Liver (tissue), 8 donors: ENCODE measurements at regions not wholly inside any gene's neighbourhood (a gene's known extent, or its start where the extent isn't known, plus 50 kb on each side); places are given as distances from the start of the nearest gene placed in this dataset.

Experiments used
- DNase-seq: peaks from one replicate; pipeline ENCODE4 v3.0.0-alpha.2; 2017; ENCODE audit warnings: low spot score
- H3K27ac ChIP-seq, 2 donors: one replicate each; pipeline ENCODE4 v1.7.0; 2013; ENCODE audit warnings: inconsistent platforms in 2 of 2, low read length in 2 of 2, control low read depth in 1 of 2, low read depth in 1 of 2, mild to moderate bottlenecking in 1 of 2
- H3K27me3 ChIP-seq, 4 donors: one replicate each; pipeline versions ENCODE4 v1.6.1 to v1.7.0; 2013; ENCODE audit warnings: low read length in 3 of 4, inconsistent platforms in 1 of 4, mild to moderate bottlenecking in 1 of 4, moderate library complexity in 1 of 4; ENCODE audit not compliant: control insufficient read depth in 4 of 4, insufficient read depth in 4 of 4
- H3K36me3 ChIP-seq, 4 donors: one replicate each; pipeline versions ENCODE4 v1.6.1 to v1.7.0; 2013; ENCODE audit warnings: low read length in 3 of 4, mild to moderate bottlenecking in 3 of 4, low read depth in 1 of 4, moderate library complexity in 1 of 4; ENCODE audit not compliant: control insufficient read depth in 4 of 4, insufficient read depth in 3 of 4
- H3K4me1 ChIP-seq, 4 donors: one replicate each; pipeline versions ENCODE4 v1.6.1 to v1.7.0; 2013; ENCODE audit warnings: low read length in 3 of 4, mild to moderate bottlenecking in 3 of 4, moderate library complexity in 1 of 4; ENCODE audit not compliant: control insufficient read depth in 4 of 4, insufficient read depth in 4 of 4
- H3K4me3 ChIP-seq, 3 donors: one replicate each; pipeline versions ENCODE4 v1.6.1 to v1.7.0; 2013; ENCODE audit warnings: low read length in 3 of 3, control low read depth in 1 of 3, low read depth in 1 of 3, mild to moderate bottlenecking in 1 of 3
- H3K9ac ChIP-seq, 2 donors: one replicate each; pipeline ENCODE4 v1.7.0; 2013; ENCODE audit warnings: low read length in 2 of 2, mild to moderate bottlenecking in 2 of 2, moderate library complexity in 2 of 2, control low read depth in 1 of 2, low read depth in 1 of 2
- H3K9me3 ChIP-seq, 4 donors: one replicate each; pipeline versions ENCODE4 v1.6.1 to v1.7.0; 2013; ENCODE audit warnings: low read length in 3 of 4; ENCODE audit not compliant: control insufficient read depth in 4 of 4
- ATF3 ChIP-seq: IDR thresholded peaks from 2 replicates; pipeline ENCODE4 v1.6.1; 2016; ENCODE audit warnings: antibody characterized with exemption
- EGR1 ChIP-seq, 2 donors: IDR thresholded peaks; 2 replicates each; pipeline ENCODE4 v1.6.1; 2016 to 2018; ENCODE audit warnings: antibody characterized with exemption in 2 of 2, low read depth in 2 of 2
- FOXA1 ChIP-seq: IDR thresholded peaks from 2 replicates; pipeline ENCODE4 v1.6.1; 2016; ENCODE audit warnings: antibody characterized with exemption
- FOXA2 ChIP-seq: IDR thresholded peaks from 2 replicates; pipeline ENCODE4 v1.6.1; 2016; ENCODE audit warnings: antibody characterized with exemption
- GABPA ChIP-seq, 2 donors: IDR thresholded peaks in 1 of 2; conservative IDR thresholded peaks in 1 of 2; 2 replicates each; pipeline ENCODE4 v1.6.1; 2016; ENCODE audit warnings: antibody characterized with exemption in 2 of 2, mild to moderate bottlenecking in 1 of 2, moderate library complexity in 1 of 2
- HNF4A ChIP-seq, 2 donors: conservative IDR thresholded peaks; 2 replicates each; pipeline ENCODE4 v1.6.1; 2016; ENCODE audit warnings: antibody characterized with exemption in 2 of 2, mild to moderate bottlenecking in 2 of 2
- HNF4G ChIP-seq: IDR thresholded peaks from 2 replicates; pipeline ENCODE4 v1.6.1; 2016; ENCODE audit warnings: antibody characterized with exemption
- NR2F2 ChIP-seq: IDR thresholded peaks from 2 replicates; pipeline ENCODE4 v1.6.1; 2016; ENCODE audit warnings: antibody characterized with exemption
- RAD21 ChIP-seq, 2 donors: IDR thresholded peaks; 2 replicates each; pipeline ENCODE4 v1.6.1; 2016; ENCODE audit warnings: antibody characterized with exemption in 2 of 2, mild to moderate bottlenecking in 2 of 2
- RXRA ChIP-seq, 2 donors: IDR thresholded peaks; 2 replicates each; pipeline ENCODE4 v1.6.1; 2017 to 2018; ENCODE audit warnings: antibody characterized with exemption in 2 of 2, mild to moderate bottlenecking in 1 of 2
- SP1 ChIP-seq: IDR thresholded peaks from 2 replicates; pipeline ENCODE4 v1.6.1; 2018; ENCODE audit warnings: antibody characterized with exemption, mild to moderate bottlenecking
- TAF1 ChIP-seq: conservative IDR thresholded peaks from 2 replicates; pipeline ENCODE4 v1.6.1; 2016; ENCODE audit warnings: antibody characterized with exemption, mild to moderate bottlenecking
- YY1 ChIP-seq: IDR thresholded peaks from 2 replicates; pipeline ENCODE4 v1.6.1; 2016; ENCODE audit warnings: antibody characterized with exemption, mild to moderate bottlenecking
- ZBTB33 ChIP-seq: IDR thresholded peaks from 2 replicates; pipeline ENCODE4 v1.6.1; 2016; ENCODE audit warnings: antibody characterized with exemption
- WGBS: extraction: QIAGEN DNeasy Blood & Tissue Kit; methylation state at CpG from one replicate; pipeline ENCODE4 v1.1.7; 2013; 5-methylcytosine and 5-hydroxymethylcytosine counted together
- TF ChIP-seq, protein P1 (sequence below): IDR thresholded peaks from 2 replicates; pipeline ENCODE4 v1.6.1; 2016; ENCODE audit warnings: antibody characterized with exemption, mild to moderate bottlenecking
- TF ChIP-seq, protein P2 (sequence below): fragments of 150-350 bp; IDR thresholded peaks from 2 replicates; pipeline ENCODE4 v1.5.1; 2017; ENCODE audit warnings: improper control_type of control experiment, low read depth, low read length; ENCODE audit not compliant: missing input control
- TF ChIP-seq, protein P3 (sequence below): IDR thresholded peaks from 2 replicates; pipeline ENCODE4 v1.6.1; 2016; ENCODE audit warnings: antibody characterized with exemption
- donor health status: healthy.
- donor health status: healthy.
- donor health status: healthy.
- donor health status: healthy.
- donor health status: healthy.

DNA sequence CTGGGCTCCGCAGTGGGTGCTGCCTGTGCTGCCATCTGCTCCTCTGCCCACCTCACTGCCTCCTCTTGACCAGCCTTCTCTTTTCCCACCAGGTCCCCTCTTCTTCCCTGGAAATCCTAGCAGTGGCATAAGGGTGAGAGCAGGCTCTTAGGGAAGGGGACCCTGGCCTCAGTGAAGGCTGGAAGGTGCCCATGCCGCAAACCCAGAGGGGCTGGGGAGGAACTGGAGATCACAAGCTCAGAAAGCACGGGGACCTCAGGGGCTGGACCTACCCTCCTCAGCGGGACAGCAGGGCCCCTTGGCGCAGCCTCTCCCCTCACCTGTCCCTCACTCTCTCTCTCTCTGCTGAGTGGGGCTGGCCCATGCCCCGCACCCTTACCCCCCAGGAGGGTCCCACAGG is 144.4 kb upstream of the IRX2 start:
- Histone ChIP-seq H3K4me3 (no peak overlapping the region), H3K27ac (no peak overlapping the region), H3K4me1 (no peaks in the 10 kb centered on the region), H3K9ac (no peak overlapping the region), H3K27me3 (no peaks in the 10 kb centered on the region), H3K36me3 (no peaks in the 10 kb centered on the region), H3K9me3 (peaks cover 0 to 2% (median 1%) of the 10 kb centered on the region in 4 donors)
- TF ChIP-seq RAD21 (IDR thresholded peaks at IDR 0.05) (no peak), HNF4G (no peak), ATF3 (no peak), FOXA1 (no peak), ZBTB33 (no peak), FOXA2 (no peak), YY1 (no peak), EGR1 (IDR thresholded peaks at IDR 0.05; ENCODE audit: low read depth in 2 of 2) (no peak), RXRA (IDR thresholded peaks at IDR 0.05) (no peak), SP1 (no peak)
- TF ChIP-seq, protein P1, sequence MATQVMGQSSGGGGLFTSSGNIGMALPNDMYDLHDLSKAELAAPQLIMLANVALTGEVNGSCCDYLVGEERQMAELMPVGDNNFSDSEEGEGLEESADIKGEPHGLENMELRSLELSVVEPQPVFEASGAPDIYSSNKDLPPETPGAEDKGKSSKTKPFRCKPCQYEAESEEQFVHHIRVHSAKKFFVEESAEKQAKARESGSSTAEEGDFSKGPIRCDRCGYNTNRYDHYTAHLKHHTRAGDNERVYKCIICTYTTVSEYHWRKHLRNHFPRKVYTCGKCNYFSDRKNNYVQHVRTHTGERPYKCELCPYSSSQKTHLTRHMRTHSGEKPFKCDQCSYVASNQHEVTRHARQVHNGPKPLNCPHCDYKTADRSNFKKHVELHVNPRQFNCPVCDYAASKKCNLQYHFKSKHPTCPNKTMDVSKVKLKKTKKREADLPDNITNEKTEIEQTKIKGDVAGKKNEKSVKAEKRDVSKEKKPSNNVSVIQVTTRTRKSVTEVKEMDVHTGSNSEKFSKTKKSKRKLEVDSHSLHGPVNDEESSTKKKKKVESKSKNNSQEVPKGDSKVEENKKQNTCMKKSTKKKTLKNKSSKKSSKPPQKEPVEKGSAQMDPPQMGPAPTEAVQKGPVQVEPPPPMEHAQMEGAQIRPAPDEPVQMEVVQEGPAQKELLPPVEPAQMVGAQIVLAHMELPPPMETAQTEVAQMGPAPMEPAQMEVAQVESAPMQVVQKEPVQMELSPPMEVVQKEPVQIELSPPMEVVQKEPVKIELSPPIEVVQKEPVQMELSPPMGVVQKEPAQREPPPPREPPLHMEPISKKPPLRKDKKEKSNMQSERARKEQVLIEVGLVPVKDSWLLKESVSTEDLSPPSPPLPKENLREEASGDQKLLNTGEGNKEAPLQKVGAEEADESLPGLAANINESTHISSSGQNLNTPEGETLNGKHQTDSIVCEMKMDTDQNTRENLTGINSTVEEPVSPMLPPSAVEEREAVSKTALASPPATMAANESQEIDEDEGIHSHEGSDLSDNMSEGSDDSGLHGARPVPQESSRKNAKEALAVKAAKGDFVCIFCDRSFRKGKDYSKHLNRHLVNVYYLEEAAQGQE: no peak
- TF ChIP-seq, protein P2, sequence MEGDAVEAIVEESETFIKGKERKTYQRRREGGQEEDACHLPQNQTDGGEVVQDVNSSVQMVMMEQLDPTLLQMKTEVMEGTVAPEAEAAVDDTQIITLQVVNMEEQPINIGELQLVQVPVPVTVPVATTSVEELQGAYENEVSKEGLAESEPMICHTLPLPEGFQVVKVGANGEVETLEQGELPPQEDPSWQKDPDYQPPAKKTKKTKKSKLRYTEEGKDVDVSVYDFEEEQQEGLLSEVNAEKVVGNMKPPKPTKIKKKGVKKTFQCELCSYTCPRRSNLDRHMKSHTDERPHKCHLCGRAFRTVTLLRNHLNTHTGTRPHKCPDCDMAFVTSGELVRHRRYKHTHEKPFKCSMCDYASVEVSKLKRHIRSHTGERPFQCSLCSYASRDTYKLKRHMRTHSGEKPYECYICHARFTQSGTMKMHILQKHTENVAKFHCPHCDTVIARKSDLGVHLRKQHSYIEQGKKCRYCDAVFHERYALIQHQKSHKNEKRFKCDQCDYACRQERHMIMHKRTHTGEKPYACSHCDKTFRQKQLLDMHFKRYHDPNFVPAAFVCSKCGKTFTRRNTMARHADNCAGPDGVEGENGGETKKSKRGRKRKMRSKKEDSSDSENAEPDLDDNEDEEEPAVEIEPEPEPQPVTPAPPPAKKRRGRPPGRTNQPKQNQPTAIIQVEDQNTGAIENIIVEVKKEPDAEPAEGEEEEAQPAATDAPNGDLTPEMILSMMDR: no peak
- TF ChIP-seq, protein P3, sequence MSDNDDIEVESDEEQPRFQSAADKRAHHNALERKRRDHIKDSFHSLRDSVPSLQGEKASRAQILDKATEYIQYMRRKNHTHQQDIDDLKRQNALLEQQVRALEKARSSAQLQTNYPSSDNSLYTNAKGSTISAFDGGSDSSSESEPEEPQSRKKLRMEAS: no peak
- 85% methylated on average over 6 of the region's 6 CpGs for WGBS
- DNase-seq: no peak

GRCh38 chr5:2895196-2895595 is 143.7 kb upstream of the IRX2 start:
- 77% methylated on average over 9 of the region's 9 CpGs for WGBS
- Histone ChIP-seq H3K36me3 (no peaks in the 10 kb centered on the region), H3K9ac (no peak overlapping the region), H3K27ac (no peak overlapping the region), H3K27me3 (no peaks in the 10 kb centered on the region), H3K4me3 (no peak overlapping the region), H3K4me1 (no peaks in the 10 kb centered on the region), H3K9me3 (peaks cover 0 to 2% (median 2%) of the 10 kb centered on the region in 4 donors)
- TF ChIP-seq GABPA (IDR thresholded peaks at IDR 0.05 in 1 of 2, conservative IDR thresholded peaks at IDR 0.05 in 1 of 2) (no peak), RAD21 (IDR thresholded peaks at IDR 0.05) (no peak), FOXA1 (no peak), RXRA (IDR thresholded peaks at IDR 0.05) (no peak), SP1 (no peak), HNF4G (no peak), TAF1 (no peak), NR2F2 (no peak), HNF4A (conservative IDR thresholded peaks at IDR 0.05) (no peak)
- no peak for DNase-seq
